ENCODE measurements at regions not wholly inside any gene's neighbourhood (a gene's known extent, or its start where the extent isn't known, plus 50 kb on each side); places are given as distances from the start of the nearest gene placed in this dataset.

- Histone ChIP-seq H3K4me2 (ENCODE audit: low read depth, low read length, poor library complexity, severe bottlenecking) (no peak overlapping the region), H3K9me3 (ENCODE audit: insufficient read depth, low read length) (no peaks in the 10 kb centered on the region), H2AFZ (ENCODE audit: low read depth, low read length, severe bottlenecking) (no peak overlapping the region), H3K9me2 (replicated peaks; ENCODE audit: insufficient read depth, low read length) (no peaks in the 10 kb centered on the region), H3K4me3 (ENCODE audit: insufficient read depth, low read length, poor library complexity, severe bottlenecking) (no peak overlapping the region), H3K27me3 (ENCODE audit: low read length) (no peaks in the 10 kb centered on the region), H3K9ac (ENCODE audit: low read length) (no peak overlapping the region), H3F3A (ENCODE audit: insufficient read depth) (no peaks in the 10 kb centered on the region), H3K27ac (ENCODE audit: low read depth, low read length) (no peak overlapping the region), H3K79me2 (ENCODE audit: insufficient read depth, low read length) (no peaks in the 10 kb centered on the region), H3K36me3 (ENCODE audit: low read length) (no peaks in the 10 kb centered on the region), H4K20me1 (ENCODE audit: low read depth, low read length) (no peaks in the 10 kb centered on the region)
- no peak for TF ChIP-seq CTCF (IDR thresholded peaks at IDR 0.05; ENCODE audit: insufficient read depth, low read length, poor library complexity, severe bottlenecking)
Observed at GRCh38 chr3:99499235-99500158, 138.9 kb upstream of the COL8A1 start.

- Histone ChIP-seq H4K20me1 (ENCODE audit: low read depth, low read length) (no peaks in the 10 kb centered on the region), H3K9me2 (replicated peaks; ENCODE audit: insufficient read depth, low read length) (no peaks in the 10 kb centered on the region), H3K27me3 (ENCODE audit: low read length) (no peaks in the 10 kb centered on the region), H3K27ac (ENCODE audit: low read depth, low read length) (no peak overlapping the region), H3K4me3 (ENCODE audit: insufficient read depth, low read length, poor library complexity, severe bottlenecking) (no peak overlapping the region), H2AFZ (ENCODE audit: low read depth, low read length, severe bottlenecking) (no peak overlapping the region), H3F3A (ENCODE audit: insufficient read depth) (no peaks in the 10 kb centered on the region), H3K9me3 (ENCODE audit: insufficient read depth, low read length) (no peaks in the 10 kb centered on the region), H3K9ac (ENCODE audit: low read length) (no peak overlapping the region), H3K36me3 (ENCODE audit: low read length) (no peaks in the 10 kb centered on the region), H3K4me2 (ENCODE audit: low read depth, low read length, poor library complexity, severe bottlenecking) (no peak overlapping the region), H3K79me2 (ENCODE audit: insufficient read depth, low read length) (no peaks in the 10 kb centered on the region)
- TF ChIP-seq EZH2phosphoT487 (conservative IDR thresholded peaks at IDR 0.05; ENCODE audit: low read length): no peak
Observed at GRCh38 chr3:99498550-99499234, 139.7 kb upstream of the COL8A1 start.

- no peak overlapping the region for H3K4me2 ChIP-seq (ENCODE audit: low read depth, low read length, poor library complexity, severe bottlenecking)
- H3K27ac ChIP-seq (ENCODE audit: low read depth, low read length): no peak overlapping the region
- no peaks in the 10 kb centered on the region for H3F3A ChIP-seq (ENCODE audit: insufficient read depth)
- no peak overlapping the region for H2AFZ ChIP-seq (ENCODE audit: low read depth, low read length, severe bottlenecking)
- TF ChIP-seq EZH2phosphoT487 (conservative IDR thresholded peaks at IDR 0.05; ENCODE audit: low read length): no peak
- no peak for TF ChIP-seq CTCF (IDR thresholded peaks at IDR 0.05; ENCODE audit: insufficient read depth, low read length, poor library complexity, severe bottlenecking)
- H3K4me3 ChIP-seq (ENCODE audit: insufficient read depth, low read length, poor library complexity, severe bottlenecking): no peak overlapping the region
- H3K9ac ChIP-seq (ENCODE audit: low read length): no peak overlapping the region
- H3K27me3 ChIP-seq (ENCODE audit: low read length): no peaks in the 10 kb centered on the region
- H3K9me2 ChIP-seq (replicated peaks; ENCODE audit: insufficient read depth, low read length): no peaks in the 10 kb centered on the region
- no peaks in the 10 kb centered on the region for H4K20me1 ChIP-seq (ENCODE audit: low read depth, low read length)
- H3K36me3 ChIP-seq (ENCODE audit: low read length): no peaks in the 10 kb centered on the region
- H3K79me2 ChIP-seq (ENCODE audit: insufficient read depth, low read length): no peaks in the 10 kb centered on the region
- H3K9me3 ChIP-seq (ENCODE audit: insufficient read depth, low read length): no peaks in the 10 kb centered on the region; the same call in 1 of the 2 replicates
Observed at GRCh38 chr3:99487894-99488293, 150.5 kb upstream of the COL8A1 start.

- Histone ChIP-seq H3K4me2 (ENCODE audit: low read depth, low read length, poor library complexity, severe bottlenecking) (no peak overlapping the region), H3K27me3 (ENCODE audit: low read length) (no peaks in the 10 kb centered on the region), H3K9me3 (ENCODE audit: insufficient read depth, low read length) (no peaks in the 10 kb centered on the region; the same call in 1 of the 2 replicates), H3F3A (ENCODE audit: insufficient read depth) (no peaks in the 10 kb centered on the region), H3K36me3 (ENCODE audit: low read length) (no peaks in the 10 kb centered on the region), H2AFZ (ENCODE audit: low read depth, low read length, severe bottlenecking) (no peak overlapping the region), H4K20me1 (ENCODE audit: low read depth, low read length) (no peaks in the 10 kb centered on the region), H3K4me3 (ENCODE audit: insufficient read depth, low read length, poor library complexity, severe bottlenecking) (no peak overlapping the region), H3K9ac (ENCODE audit: low read length) (no peak overlapping the region), H3K79me2 (ENCODE audit: insufficient read depth, low read length) (no peaks in the 10 kb centered on the region), H3K9me2 (replicated peaks; ENCODE audit: insufficient read depth, low read length) (no peaks in the 10 kb centered on the region), H3K27ac (ENCODE audit: low read depth, low read length) (no peak overlapping the region)
- no peak for TF ChIP-seq CTCF (IDR thresholded peaks at IDR 0.05; ENCODE audit: insufficient read depth, low read length, poor library complexity, severe bottlenecking)
- TF ChIP-seq EZH2phosphoT487 (conservative IDR thresholded peaks at IDR 0.05; ENCODE audit: low read length): no peak
Observed at GRCh38 chr3:99485286-99485685, 153.1 kb upstream of the COL8A1 start.

All from SU-DHL-6 (cell line).